RKO (cell line): ENCODE measurements at regions not wholly inside any gene's neighbourhood (a gene's known extent, or its start where the extent isn't known, plus 50 kb on each side); places are given as distances from the start of the nearest gene placed in this dataset.
"Not testable (repeated sequence)": the region's sequence is repeated elsewhere in the genome, so short reads cannot be mapped to it uniquely, and the experiment has no call there.

Experiments
- DNase-seq: peaks from one replicate; pipeline ENCODE4 v3.0.0-alpha.2; 2016; ENCODE audit warnings: low spot score

GRCh38 chr15:44817797-44818196 is 81.5 kb downstream of the TRIM69 start:
- not testable (repeated sequence) for DNase-seq

- not testable (repeated sequence) for DNase-seq
These were observed 83.1 kb downstream of the TRIM69 start for GRCh38 chr15:44819331-44819987.

GRCh38 chr15:44820535-44820934 is 84.2 kb downstream of the TRIM69 start:
- DNase-seq = not testable (repeated sequence)

DNA sequence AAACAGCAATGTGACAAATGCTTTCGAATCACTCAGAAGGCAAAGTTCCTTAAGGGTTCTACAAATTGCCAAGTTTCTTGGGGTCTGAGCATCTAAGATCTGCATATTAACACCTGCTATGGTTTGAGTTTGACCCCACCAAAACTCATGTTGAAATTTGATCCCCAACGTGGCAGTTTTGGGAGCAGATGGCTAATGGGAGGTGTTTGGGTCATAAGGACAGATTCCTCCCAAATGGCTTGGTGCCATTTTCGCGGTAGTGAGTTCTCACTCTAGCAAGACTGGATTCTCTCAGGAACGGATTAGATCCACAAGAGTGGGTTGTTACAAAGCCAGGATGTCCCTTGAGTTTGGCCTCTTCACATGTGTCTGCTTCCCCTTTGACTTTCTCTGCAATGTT is 84.6 kb downstream of the TRIM69 start:
- not testable (repeated sequence) for DNase-seq

DNA sequence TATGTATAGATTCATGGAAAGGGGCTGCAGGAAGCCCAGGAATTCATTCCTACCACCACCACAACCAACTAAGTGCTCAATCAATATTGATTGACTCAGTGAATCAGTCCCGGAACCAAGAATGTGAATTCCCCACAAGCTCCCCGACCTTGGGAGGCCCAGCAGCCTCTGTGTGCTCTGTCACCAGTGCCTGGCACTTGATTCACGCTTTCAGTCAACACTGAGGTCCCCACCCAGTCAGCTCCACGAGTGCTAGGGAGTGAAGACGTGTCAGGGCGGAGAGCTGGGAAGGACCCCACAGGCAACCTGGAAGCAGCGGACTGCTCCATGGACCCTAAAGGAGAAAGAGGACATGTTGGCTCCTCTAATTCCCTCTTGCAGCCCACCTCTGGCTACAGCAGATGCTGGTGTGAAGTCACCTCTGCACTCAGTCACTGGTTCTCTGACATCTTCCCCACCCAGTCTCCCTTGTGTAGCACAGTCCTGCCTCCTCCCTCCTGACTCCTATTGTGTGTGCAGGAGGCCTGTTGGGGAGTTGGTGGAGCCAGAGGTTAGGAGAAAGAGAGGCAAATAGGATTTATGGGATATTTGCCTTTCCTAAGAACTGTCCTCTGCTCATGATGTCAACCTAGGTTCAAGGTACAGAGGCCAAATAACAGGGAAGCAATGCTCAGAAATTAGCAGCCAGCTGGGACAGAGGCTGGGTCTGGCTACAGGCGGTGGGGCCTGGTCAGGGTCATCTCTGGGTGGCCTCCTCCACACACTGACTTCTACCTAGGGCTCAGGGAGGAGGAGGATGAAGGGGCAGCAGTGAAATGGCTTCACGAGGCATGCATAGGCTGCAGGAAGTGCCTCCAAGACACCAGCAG is 88.2 kb downstream of the TRIM69 start:
- not testable (repeated sequence) for DNase-seq

DNA sequence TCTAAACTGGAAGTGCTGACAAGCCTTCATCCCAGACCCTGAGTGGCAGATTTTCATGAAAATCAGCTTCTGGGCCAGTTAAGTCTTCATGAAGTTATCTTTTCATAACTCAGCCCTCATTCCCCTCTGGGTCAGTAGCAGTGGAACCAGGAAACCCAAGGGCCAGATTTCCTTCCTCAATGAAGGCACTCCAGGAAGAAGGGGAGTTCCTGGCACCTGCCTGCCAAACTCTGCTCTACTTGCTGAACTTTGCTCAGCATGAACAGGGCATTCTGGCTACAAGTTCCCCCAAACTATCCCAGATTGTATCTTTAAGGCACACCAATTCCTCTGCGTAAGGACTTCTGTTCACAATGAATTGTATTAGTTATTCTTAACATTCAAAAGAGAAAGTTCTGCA is 90.3 kb downstream of the TRIM69 start:
- DNase-seq = not testable (repeated sequence)

DNA sequence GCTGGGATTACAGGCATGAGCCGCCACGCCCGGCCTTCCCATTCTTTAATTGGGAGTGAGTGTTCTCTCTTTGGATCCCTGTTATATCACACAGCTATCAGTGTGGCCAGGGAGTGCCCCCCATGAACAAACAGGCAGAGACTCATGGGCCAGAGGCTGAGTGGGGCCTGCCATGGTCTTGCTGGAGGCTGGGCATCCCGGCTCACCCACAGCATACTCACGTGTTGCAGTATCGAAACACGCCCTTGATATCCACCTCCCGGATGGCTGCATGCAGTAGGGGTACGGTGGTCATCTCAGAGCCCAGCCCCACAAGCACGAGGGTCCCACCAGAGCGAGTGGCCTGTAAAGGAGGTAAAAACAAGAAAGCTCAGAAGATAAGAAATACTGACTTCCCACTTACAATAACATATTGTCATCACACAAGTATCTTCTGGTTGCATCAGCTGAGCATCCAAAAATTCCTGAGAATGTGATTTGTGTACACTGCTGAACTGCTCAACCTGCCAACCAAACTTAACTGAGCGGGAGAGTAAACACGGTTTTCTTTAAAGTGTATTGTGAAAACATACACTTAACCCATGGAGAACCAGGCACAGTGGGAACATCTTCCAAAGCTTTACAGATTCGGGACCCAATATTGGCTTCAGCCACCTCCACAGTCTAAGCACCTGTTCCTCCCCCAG is 92.0 kb downstream of the TRIM69 start:
- DNase-seq = not testable (repeated sequence)

- DNase-seq = not testable (repeated sequence)
These were observed 92.8 kb downstream of the TRIM69 start for GRCh38 chr15:44829150-44829549.

DNA sequence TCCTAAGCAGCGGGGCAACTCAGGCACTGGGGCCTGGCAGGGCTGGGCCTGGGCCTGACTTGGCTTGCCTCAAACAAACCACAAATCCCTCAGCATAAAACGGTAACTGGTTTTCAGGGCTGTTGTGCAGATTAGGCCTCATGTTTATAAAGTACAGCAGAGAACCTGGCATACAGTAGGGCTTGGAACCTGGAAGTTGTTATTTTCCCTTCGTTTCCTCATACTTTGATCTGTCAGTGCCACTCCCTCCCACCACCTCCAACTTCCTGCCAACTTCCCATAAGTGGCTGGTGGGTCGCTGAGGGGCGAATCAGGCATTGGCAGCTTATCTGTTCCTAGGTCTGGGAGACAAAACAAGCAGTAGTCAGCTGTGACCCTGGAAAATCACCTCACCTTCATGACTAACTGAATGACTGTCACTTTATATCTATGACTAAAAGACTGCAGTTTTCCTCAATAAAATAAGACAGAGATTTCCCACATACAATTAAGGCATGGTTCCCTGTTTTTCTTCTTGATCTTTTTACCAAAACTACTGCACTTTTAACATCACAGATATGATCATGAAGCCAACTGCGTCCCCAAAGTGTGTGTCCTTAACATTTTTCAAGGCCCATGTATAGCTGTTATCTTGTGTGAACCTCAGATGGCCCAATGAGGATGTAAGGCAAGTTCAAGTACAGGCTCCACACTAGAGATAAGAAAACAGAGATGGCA is 94.5 kb downstream of the TRIM69 start:
- not testable (repeated sequence) for DNase-seq

DNA sequence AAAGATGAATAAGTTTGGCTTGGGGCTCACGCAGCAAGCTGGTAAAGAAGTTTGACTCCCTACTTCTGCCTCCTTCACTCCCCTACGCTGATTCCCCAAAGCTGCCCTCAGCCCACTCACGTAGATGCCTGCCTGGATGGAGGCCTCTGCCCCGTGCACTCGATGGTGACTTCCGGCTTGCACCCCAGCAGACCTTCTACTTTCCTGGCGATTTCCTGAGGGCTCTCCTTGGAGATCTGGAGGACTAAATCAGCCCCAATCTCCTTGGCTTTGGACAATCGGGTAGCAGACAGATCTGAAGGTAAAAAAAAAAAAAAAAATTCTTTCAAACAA is 95.0 kb downstream of the TRIM69 start:
- not testable (repeated sequence) for DNase-seq

DNA sequence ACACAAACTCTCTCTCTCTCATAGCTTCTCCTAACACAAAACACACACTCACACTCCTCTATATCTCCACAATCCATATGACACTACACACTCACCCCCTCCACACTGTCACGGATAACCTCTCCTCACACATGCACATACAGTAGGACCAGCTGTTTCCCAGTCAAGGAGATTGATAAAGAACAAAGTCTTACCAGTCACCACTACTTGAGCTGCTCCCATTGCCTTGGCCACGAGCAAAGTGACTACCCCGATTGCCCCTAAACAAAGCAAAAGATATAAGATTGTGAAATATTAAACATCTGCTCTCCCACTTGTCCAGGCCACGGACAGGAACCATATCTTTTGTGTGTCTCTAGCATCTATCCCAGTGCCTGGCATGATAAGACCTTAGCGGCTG is 95.8 kb downstream of the TRIM69 start:
- DNase-seq = not testable (repeated sequence)

GRCh38 chr15:44833081-44833480 is 96.8 kb downstream of the TRIM69 start:
- DNase-seq = not testable (repeated sequence)

DNA sequence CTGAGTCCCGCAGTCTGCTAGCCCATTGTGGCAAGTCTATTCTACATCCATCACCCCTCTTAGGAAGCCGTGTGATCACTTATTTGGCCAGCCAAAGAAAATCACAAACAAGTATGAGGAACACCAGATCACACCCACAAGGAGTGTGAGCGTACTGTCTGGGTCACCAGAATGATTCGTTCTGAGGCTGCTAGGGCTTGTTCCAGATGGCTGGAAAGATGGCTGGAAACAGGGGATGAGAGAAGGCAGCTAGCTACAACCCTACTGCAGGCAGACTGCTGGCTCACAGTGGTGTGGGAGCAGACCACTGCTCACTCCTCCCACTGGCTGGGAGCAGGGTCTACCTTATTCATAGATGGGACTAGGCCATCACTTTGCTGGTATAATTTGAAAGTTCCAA is 97.4 kb downstream of the TRIM69 start:
- DNase-seq = not testable (repeated sequence)

DNA sequence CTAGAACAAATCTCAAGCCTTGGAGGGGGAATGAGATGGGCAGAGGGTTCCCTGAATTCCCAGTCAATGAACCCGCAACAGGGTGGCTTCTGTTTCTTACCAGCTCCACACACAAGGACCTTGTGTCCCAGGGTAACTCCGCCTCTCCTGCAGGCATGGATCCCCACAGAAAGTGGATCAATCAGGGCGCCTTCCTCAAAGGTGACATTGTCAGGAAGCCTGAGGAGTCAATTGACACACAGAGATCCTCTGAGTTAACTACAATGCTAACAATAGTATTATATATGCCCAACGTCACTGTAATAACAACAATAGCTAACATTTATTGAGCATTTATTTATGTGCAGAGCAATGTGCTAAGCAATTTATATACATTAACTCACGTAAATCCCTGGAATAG is 98.8 kb downstream of the TRIM69 start:
- DNase-seq = not testable (repeated sequence)

DNA sequence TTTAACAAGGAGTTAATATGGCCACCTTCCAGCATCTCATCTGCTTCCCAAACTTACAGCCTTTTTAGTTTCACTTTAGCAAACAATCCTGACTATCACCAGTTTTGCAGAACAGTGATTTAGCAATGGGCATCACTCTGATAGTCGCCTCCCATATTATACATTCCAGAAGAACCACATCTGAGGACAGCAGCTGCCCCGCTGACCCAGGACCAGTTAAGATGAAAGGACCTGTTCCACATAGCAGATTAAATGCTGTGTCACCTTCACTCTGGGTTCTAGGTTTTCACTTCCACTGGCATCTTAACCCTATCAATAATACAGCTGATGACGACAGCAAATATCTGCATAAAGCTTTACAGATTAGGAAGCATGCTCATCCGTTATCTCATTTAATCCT is 99.8 kb downstream of the TRIM69 start:
- DNase-seq = no peak

- DNase-seq = not testable (repeated sequence)
These were observed 102.6 kb downstream of the TRIM69 start for GRCh38 chr15:44838929-44839328.

GRCh38 chr15:44841762-44842161 is 105.4 kb downstream of the TRIM69 start:
- not testable (repeated sequence) for DNase-seq

- not testable (repeated sequence) for DNase-seq
These were observed 106.6 kb downstream of the TRIM69 start for GRCh38 chr15:44842883-44843282.

DNA sequence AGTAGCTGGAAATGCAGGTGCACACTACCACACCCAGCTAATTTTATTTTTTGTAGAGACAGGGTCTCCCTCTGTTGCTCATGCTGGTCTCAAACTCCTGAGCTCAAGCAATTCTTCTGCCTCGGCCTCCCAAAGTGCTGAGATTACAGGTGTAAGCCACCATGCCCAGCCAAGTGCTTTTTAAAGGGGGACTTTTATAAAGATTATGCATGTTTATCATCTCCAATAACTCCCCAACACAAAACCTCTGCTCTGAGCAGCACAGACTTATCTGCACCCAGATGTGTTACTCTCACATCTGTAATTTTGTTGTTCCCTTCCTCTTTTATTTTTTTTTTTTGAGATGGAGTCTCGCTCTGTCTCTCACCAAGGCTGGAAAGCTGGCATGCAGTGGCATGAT is 108.6 kb downstream of the TRIM69 start:
- not testable (repeated sequence) for DNase-seq

DNA sequence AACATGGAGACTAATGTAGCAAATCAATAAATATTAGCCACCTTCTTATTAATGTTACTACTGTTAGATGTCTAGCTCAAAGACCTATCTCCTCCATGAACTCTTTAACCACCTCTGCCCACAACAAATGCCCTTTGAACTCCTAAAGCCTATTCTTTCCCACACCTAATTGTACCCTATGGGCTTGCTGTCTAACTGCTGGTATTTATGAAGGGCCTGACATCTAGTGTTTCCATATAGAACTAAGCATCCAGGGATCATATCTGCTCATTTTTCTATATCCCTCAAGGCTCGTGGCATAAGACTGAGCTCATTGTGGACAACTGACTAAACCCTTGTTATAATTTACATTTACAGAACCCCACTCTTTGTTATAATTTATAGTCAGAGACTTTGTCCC is 109.8 kb downstream of the TRIM69 start:
- DNase-seq = not testable (repeated sequence)

DNA sequence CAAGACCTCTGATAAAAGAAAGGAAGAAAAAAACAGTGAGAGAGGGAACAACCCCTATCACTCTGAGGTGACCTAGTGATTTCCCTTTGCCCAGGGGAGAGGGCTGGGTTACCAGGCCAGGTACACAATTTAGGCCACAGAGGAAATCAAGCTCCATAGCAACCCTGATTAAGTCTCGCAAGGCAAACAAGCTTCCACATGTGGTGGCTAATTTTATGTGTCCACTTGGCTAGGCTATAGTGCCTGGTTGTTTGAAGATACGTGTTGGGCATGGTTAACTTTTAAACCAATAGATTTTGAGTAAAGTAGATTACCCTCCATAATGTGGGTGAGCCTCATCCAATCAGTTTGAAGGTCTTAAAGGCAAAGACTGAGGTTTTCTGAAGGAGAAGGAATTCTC is 108.9 kb upstream of the TERB2 start:
- DNase-seq = not testable (repeated sequence)

GRCh38 chr15:44848859-44849258 is 107.6 kb upstream of the TERB2 start:
- not testable (repeated sequence) for DNase-seq
